GM12874 (cell line): ENCODE measurements at regions not wholly inside any gene's neighbourhood (a gene's known extent, or its start where the extent isn't known, plus 50 kb on each side); places are given as distances from the start of the nearest gene placed in this dataset.

Source experiments
- CTCF ChIP-seq: IDR thresholded peaks from 2 replicates; pipeline ENCODE4 v1.5.1; 2011; ENCODE audit warnings: low read depth, mild to moderate bottlenecking, control low read depth, low read length, moderate library complexity; ENCODE audit not compliant: insufficient read depth

- TF ChIP-seq CTCF: no peak
These were observed 135.2 kb upstream of the TAB2 start for GRCh38 chr6:149182262-149182661.

GRCh38 chr6:149184523-149184922, 133.0 kb upstream of the TAB2 start:
- TF ChIP-seq CTCF: no peak

- no peak for TF ChIP-seq CTCF
These were observed 131.6 kb upstream of the TAB2 start for GRCh38 chr6:149185799-149186357.

GRCh38 chr6:149186873-149187272, 130.6 kb upstream of the TAB2 start:
- no peak for TF ChIP-seq CTCF

- TF ChIP-seq CTCF: peak; percentile 55
These were observed 127.2 kb upstream of the TAB2 start for GRCh38 chr6:149190224-149190831.

DNA sequence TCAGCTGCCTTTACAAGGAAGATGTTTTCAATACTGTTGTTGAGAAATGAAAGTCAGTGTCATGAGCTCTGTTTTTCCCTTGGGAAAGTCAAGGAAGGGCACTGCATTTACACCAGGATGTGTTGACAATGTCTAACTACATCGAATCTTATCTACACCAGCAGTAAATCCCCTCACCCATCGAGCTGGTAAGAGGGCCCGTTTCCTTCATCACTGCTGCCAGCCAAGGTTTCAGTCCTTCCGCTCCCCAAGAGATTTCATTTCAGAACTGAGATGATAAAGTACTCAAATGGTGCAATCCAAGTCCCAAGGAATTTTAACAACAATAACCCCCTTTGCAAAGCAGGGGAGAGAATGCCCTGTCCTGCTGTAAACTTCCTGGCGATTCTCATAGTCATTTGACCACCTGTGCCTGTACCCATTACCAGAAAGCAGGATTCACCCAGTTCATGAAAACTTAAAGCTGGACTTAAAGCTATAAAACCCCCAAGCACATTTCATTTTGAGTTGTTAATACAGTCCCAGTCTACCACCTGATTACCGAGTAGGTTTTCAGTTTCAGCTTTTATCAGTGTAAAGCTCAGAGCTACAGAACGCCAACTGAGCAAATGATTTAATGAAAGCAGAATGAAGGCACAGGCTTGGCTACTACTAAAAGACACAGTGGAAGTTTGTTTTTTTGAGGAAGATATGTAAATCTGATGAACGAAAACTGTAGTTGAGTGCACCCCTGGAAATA, 122.5 kb upstream of the TAB2 start:
- TF ChIP-seq CTCF: no peak

GRCh38 chr6:149196091-149196490, 121.4 kb upstream of the TAB2 start:
- no peak for TF ChIP-seq CTCF
